HG02938 (cell line): ENCODE measurements at regions not wholly inside any gene's neighbourhood (a gene's known extent, or its start where the extent isn't known, plus 50 kb on each side); places are given as distances from the start of the nearest gene placed in this dataset.

ENCODE experiments used
- ATAC-seq: cut with Tn5 transposase; IDR thresholded peaks from one replicate; pipeline ENCODE4 v1.9.1; 2021; ENCODE audit warnings: mild to moderate bottlenecking, moderate library complexity; ENCODE audit not compliant: unreplicated experiment

DNA sequence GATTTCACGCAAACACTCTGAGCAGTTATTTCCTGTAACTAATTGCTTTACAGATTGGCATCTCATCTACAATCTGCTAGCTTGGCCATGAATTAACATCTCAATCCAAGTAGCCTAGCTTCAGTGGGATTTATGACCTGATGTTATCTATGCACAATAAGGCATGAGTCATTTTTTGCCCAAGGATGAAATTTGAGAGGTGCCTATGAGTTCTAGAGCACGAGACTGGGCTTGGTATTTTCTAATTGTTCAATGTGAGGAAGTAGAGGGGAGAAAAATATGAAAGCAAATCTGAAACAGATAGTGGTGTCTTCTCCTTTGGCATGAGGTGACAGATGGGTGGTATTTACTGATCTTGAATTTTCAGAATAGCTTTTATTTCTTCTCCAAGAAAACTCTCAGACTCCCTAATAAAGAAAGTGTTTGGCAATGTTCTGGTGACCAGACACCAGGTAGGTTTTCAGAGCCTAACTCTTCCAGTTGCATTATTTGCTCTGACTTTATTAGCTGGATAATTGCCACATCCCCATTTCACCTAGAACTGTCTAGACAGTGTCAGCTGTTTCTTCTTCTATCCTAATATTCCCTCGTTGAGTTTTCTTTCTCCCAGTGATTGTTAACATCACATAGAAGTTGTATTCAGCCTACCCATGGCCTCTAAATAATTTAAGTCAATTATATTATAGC is 301.0 kb upstream of the UMPS start:
- ATAC-seq = no peak

DNA sequence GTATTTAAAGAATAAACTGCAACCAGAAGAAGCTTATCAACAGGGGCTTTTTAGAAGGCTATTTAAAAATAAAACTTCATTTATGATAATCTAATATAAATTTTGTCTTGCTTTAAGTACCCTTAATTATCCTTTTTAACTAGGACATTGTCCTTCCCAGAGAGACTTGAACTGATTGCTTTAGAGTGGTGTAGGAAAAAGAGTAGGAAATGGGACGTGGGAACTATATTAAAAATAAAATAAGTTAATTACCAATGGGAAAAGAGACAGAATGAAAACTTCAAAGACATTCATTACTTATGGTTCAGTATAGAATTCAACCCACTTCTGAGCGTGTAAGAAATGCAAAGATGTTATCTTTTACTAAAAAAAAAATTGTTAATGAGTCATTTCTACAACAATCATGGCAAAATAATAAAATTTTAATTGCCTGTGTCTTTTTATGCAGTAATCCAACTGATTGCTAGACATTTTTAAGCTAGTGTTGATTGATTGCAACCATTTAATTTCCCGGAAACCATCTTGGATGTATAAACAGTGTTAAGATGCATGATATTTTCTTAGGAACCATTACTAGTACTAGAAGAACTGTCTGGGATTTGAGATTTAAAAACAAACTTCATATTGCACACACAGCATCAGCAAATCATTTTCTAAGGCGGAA is 298.8 kb upstream of the UMPS start:
- ATAC-seq = no peak

DNA sequence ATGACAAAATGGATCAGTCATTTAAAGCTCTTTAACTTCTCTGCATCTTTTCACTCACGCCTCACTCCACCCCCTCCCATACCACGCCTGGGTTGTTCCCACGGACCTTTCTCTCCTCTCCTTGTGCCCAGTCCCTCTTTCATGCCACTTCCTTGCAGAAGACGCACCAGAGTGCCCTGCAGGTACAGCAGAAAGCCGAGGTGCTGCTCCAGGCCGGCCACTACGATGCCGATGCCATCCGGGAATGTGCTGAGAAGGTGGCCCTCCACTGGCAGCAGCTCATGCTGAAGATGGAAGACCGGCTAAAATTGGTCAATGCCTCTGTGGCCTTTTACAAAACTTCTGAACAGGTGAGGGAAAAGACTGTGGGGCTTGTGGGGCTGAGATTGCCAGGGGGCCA is 296.1 kb upstream of the UMPS start:
- ATAC-seq = no peak

DNA sequence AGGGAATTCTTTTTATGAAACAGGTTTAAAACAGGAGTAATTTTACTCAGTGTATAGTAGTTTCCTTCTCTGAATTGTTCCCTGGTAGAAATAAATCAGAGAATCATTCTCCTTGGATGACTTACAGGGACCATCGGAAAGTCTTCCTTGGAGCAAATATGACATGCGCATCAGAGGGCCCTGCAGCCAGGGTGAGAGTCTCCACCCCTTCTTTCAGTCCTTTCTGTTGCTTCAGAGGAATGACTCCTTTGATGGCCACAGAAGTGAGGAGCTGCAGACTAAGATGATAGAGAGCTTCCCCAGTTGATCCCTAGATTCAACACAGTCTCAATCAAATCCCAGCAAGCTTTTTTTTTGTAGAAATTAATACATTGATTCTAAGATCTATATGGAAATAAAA is 294.8 kb upstream of the UMPS start:
- ATAC-seq = no peak

DNA sequence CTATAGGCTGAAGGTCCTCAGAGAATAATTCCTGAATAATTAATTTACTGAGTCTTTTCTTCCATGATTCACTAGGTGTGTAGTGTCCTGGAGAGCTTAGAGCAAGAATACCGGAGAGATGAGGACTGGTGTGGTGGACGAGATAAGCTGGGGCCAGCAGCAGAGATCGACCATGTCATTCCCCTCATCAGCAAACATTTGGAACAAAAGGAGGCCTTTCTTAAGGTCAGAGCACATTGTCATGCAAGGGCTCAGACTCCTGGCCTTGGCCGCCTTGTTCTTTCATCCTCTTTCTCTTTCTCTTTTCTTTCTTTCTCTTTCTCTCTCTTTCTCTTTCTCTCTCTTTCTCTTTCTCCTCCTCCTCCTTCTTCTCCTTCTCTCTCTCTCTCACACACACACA is 291.4 kb upstream of the UMPS start:
- ATAC-seq = no peak

DNA sequence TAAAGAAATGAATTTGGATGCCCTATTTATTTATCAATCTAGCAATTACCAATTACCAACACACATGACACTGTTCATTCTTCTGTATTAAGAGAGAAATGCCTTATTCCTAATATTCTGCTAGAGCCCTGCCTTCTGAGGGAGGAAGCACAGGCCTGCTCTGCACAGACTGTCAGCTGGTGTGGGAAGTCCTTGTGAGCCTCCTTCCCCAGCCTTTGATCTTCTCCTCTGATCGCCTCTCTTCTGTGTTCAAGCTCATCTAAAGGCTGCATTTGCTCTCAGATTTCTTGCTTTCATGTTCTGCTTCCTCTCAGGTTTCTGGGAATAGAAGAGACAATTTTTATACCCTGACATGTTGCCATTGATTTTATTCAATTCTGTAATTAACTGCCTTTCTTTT is 290.6 kb upstream of the UMPS start:
- ATAC-seq = no peak

DNA sequence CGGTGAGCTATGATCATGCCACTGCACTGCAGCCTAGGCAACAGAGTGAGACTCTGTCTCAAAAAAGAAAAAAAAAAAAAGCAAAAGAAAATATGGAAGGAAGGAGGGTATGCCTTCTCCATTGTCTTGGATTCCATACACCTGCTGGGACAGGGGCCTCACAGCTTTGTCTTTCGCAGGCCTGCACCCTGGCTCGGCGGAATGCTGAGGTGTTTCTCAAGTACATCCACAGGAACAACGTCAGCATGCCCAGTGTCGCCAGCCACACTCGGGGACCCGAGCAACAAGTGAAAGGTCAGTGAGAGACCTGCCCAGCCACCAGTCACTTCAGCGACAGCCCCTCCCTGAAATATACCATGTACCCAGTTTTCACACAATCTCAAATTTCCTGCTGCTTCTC is 288.5 kb upstream of the UMPS start:
- ATAC-seq = no peak

DNA sequence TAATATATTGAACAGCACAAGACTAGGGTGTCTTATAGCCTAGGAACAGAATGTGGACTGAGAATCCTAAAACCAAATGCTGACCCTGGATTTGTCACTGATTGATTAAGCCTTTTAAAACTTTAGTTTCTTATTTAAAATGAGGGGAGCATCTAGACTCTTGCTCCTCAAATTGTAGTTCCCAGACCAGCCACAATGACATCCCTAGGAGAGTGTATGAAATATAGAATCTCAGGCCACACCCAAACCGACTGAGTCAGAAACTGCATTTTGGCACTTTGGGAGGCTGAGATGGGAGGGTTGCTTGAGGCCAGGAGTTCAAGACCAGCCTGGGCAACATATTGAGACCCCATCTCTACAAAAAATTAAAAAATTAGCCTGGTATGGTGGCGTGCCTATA is 287.8 kb upstream of the UMPS start:
- no peak for ATAC-seq

DNA sequence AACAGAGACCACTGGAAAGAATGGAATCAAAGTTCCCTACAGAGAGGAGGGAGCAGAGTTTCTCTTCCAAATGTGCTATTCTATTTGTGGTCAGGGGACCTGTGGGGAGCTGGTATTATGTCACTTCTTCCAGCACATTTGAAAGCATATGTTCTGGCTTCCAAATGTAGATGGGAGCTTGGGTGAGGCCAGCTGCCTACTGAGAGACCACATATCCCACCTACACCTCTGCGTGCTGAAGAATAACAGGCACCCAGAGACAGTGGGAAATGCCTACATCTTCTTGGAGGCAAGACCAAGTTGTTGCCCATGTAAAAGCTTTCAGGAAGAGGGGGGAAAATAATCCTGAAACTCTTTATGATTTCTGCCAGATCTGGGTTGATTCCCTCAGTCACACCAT is 286.8 kb upstream of the UMPS start:
- ATAC-seq = no peak

DNA sequence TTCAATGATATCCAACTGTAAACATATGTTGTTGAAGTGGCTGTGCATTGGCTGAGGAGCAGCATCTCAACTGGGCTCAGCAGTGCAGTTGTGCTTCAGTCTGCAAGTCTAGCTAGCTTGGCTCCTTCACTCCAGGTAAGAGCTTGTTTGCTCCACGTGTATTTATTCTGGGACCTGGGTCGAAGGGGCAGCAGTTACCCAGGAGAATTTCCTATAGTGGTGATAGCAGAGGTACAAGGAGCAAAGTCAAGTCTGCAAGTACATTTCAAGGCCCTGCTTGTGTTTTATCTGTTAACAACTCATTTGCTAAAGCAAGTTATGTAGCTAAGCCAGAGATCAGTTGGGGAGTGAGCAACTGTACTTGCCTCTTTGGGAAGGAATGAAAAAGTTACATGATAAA is 286.2 kb upstream of the UMPS start:
- ATAC-seq = no peak

DNA sequence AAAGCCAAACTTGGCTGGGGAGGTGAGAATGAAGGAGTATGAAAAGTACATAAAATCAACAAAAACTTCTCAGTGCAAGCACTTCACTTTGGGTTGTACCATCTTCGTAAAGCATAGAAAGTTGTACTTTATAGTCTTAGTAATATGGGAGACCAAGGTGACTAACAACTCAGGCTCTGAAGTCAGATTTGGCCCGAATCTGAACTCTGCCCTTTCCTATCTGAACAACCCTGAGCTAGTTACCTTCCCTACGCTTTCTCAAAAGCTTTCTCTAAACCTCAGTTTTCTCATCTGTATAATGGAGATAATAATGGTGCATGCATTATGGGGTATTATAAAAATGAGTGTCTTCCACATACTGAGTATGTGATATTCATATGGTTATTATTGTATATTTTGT is 285.4 kb upstream of the UMPS start:
- no peak for ATAC-seq

DNA sequence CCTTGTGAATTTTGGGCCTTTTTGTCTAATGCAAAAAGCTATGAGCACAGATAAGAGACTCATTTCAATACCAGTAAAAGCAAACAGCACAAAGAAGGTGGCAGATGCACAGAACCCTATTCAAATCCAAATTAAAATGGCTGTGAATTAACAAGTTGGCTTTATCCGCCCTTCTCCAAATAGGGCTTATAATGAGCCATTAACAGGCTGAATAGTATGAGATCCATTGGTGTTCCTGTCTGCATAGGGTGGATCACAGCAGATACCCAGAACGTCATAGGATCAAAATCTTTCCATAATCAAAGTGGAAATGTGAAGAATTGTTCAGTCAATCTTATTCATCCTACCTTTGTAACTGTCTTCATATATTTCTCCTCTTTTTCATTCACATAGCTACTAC is 282.4 kb upstream of the UMPS start:
- no peak for ATAC-seq

DNA sequence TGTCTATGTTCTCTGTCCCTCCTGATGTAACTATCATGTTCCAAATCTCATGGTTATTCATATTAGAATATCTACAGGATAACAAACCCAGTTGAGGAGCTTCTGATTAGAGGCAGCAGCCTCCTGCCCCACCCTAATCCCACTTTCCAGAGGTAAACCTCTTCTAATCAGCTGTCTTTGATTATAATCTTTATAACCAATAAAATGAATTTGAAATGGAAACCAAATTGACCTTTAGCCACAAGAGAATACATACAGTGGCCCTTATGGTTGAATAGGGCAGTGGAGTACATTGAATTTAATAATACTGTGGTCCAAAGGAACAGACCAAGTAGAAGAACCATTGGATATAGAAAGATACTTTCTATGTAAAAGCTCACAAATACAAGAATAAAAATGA is 281.3 kb upstream of the UMPS start:
- ATAC-seq = no peak

DNA sequence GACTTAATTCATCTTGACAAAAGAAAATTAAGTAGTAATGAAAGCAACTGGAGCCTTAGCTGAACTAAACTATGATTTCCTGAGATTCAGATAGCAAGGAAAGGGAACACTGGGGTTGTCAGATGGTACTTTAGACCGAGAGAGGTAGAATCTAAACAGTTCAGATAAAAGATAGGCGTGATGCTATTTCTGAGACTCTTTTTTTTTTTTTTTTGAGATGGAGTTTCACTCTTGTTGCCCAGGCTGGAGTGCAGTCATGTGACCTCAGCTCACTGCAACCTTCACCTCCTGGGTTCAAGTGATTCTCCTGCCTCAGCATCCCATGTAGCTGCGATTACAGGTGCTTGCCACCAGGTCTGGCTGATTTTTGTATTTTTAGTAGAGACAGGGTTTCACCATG is 279.9 kb upstream of the UMPS start:
- ATAC-seq = no peak

DNA sequence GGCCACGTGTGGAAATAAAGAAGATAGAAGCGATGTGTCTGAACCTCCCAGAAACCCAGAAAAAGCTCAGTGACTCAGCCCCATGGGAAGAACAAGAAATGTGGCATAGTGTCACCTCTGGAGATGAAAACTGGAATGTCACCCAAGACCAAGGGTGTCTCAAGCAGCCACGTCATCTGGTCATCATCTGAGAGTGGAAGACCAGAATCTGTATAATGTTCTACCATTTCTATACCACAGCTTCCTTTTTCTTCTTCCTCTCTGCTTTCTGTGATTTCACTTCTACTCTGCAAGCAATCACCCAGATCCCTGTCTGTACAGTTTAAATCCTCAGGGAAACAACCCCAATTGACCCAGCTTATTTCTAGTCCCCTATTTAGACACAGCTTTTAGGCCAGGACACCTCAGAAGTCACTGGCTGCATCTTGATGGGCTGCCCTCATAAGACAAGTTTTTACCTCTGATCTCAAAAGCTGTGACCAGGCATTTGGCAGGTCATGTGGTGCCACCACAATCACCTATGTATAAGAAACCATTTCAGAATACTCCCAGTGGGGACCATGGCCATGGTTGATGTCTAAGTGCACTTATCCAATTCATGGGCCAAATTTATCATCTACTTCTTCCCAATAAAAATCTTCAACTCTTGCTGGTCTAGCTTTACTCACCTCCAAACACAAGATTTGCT is 278.5 kb upstream of the UMPS start:
- no peak for ATAC-seq

DNA sequence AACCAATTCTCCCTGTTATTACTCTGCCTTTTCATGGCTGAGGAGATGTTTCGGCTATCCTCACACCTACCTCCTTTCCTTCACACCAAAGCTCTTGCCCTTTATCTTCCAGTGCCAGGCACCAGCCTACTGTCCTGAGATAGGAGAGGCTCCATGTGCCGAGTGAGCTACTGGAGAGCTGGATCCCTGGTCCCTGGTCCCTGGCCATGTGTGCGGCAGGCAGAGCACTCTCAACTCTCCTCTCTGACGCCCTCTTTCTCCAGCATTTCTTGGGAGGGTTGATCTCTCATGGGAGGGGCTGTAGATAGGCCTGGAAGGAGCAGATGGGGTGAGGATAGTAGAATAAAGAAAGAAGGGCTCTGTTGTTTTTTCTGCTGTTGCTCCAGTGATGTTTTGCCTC is 277.1 kb upstream of the UMPS start:
- ATAC-seq = no peak

DNA sequence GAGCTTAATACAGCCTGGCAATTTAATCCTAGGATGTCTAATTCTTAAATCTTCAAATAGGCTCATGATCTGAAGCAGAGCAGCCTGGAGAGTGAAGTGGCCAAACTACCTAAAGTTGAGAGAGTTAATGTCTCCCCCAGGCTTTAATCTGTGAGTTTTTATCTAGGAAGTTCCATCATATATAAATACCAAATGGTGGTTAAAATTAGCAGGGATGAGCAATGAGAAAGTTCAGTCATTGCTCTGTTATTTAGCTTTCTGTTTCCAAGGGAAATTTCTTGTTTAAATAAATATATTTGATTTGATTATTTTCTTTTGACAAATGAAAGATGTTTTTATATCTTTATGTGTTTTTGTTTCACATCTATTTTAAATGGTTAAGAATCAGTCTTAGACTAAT is 274.4 kb upstream of the UMPS start:
- ATAC-seq = no peak

DNA sequence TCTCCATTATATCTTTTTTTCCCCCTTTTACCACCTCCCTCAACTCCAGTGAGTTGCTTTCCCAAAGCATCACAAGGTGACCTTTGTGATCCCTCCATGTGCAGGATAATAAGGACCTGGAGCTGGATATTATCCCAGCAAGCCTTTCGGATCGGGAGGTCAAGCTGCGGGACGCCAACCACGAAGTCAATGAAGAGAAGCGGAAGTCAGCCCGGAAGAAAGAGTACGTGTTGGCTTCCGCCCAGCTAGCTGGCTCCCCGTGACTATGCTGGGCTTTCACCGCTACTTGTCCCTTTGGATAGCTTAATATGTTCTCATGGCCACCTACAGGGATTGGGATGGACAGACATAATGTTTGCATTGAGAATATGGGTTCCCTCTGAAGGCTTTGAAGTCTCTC is 273.7 kb upstream of the UMPS start:
- ATAC-seq = no peak

DNA sequence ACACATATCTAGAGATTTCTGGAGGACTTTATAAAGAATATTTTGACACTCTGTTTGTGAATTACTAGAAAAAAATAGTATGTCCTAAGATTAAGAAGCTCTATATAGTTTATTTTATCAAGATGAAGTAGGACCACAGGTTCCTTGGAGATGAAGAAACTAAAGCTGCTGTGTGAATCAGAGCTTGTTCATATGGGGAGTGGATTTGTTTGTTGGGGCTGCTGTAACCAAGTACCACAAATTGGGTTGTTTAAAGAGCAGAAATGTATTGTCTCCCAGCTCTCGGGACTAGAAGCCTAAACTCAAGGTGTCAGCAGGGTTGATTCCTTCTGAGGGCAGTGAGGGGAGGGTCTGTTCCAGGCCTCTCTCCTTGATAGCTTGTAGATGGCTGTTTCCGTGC is 270.6 kb upstream of the UMPS start:
- no peak for ATAC-seq

DNA sequence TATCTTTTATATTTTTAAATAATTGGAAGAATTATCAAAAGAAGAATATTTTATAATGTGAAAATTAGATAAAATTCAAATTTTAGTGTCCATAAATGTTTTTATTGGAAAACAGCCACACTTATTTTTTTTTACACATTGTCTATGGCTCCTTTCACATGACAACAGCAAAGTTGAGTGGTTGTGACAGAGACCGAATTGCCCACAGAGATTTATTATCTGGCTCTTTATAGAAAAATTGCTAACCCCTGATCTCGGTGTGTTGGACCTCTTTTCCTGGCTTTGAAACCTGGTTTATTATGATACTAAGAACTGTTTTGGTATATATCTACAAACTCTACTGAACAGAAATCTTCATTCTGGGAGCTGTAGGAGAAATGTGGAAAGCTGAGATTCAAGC is 269.1 kb upstream of the UMPS start:
- ATAC-seq = no peak

DNA sequence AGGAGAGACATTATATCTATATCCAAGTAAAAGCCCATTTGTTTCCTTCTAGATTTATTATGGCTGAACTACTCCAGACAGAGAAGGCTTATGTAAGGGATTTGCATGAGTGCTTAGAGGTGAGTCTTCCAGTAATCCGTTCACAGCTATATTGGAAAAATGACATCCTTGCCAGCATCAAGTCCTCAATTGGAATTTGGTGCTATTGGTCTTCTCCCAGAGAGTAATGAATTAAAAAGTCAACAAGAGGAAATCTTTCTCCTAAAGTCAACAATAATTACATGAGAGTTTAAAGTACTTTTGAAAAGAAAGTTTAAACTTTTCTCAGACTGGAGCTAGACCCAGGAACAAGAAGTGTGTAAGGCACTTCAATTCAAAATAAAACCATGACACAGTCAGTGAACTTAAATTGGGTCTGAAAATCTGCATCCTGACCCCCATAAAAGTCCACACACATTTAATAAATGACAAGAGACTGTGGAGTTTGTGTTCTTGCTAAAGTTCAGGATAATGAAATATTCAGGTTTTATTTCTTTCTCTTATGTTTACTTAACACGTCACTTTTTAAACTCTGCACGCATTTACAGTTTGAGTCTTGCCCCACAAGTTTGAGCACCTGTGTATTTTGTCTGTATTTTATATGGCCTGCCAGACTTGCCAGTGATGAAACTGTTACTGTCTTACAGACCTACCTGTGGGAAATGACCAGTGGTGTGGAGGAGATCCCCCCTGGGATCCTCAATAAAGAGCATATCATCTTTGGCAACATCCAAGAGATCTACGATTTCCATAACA is 268.2 kb upstream of the UMPS start:
- ATAC-seq = no peak

DNA sequence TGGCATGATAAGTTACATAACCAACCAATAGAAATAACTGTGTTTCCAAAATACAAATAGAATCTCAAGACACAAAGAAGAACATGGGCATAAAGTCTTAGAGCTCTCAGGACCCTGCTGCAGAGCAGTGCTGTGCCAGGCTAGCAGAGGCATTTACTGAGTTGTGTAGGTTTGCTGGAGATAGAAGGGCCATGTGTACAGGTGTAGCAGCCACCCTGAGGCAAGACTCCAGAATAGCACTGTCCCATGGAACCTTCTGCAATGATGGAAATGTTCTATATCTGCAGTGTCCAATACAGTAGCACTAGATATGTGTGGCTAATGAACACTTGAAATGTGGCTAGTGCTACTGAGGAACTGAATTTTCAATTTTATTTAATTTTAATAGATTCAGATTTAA is 267.0 kb upstream of the UMPS start:
- ATAC-seq = no peak
